ENCODE measurements at regions not wholly inside any gene's neighbourhood (a gene's known extent, or its start where the extent isn't known, plus 50 kb on each side); places are given as distances from the start of the nearest gene placed in this dataset.

DNA sequence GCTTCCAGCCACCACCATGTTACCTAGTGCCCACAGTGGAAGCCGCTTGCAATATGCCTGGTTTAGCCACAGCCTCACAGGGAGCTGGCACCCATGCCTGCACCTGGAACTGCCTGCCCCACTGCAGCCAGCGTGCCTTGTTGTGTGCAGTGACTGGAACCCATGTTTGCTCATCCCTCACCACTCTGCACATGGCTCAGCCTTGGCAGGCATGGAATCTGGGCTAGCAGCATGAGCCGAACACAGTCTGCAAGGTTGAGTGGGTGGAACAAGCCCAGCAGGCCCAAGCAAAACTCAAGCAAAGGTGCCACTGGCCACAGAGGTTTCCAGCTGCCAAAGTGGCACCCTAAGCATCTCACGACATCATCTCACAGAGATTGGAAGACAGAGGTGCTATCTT lies 269.5 kb downstream of the PCDH20 start:
- Histone ChIP-seq H2BK15ac (ENCODE audit: low read length) (no peak overlapping the region), H3K23me2 (ENCODE audit: low read depth, low read length) (no peaks in the 10 kb centered on the region), H3K79me1 (ENCODE audit: low read depth, low read length) (no peaks in the 10 kb centered on the region), H3K27ac (ENCODE audit: low read depth, low read length) (no peak overlapping the region), H4K5ac (ENCODE audit: insufficient read length, low read depth, low read length) (no peak overlapping the region), H3K56ac (replicated peaks; ENCODE audit: insufficient read length, low read depth, low read length) (no peak overlapping the region), H3K36me3 (ENCODE audit: control insufficient read depth in 2 of 4, insufficient read depth in 4 of 4, low read length in 3 of 4) (no peaks in the 10 kb centered on the region), H3K9me3 (ENCODE audit: insufficient read depth in 2 of 2, low read depth in 1 of 2, low read length in 1 of 2) (no peaks in the 10 kb centered on the region; a peak in 1 of 4 replicates), H4K91ac (replicated peaks; ENCODE audit: insufficient read length, low read length) (no peak overlapping the region), H4K8ac (ENCODE audit: extremely low read depth, insufficient read depth, low read length) (no peak overlapping the region), H2BK20ac (ENCODE audit: low read length) (no peak overlapping the region), H3K79me2 (ENCODE audit: control insufficient read depth in 1 of 2, insufficient read depth in 2 of 2, low read length in 2 of 2) (no peaks in the 10 kb centered on the region), H3K4me2 (ENCODE audit: insufficient read depth in 1 of 2, low read depth in 2 of 2, low read length in 2 of 2) (no peak overlapping the region), H2AK5ac (ENCODE audit: low read depth, low read length) (no peak overlapping the region), H3K27me3 (replicated peaks in 1 of 4; ENCODE audit: control insufficient read depth in 3 of 4, extremely low read depth in 1 of 4, insufficient read depth in 3 of 4, low read length in 3 of 4) (no peaks in the 10 kb centered on the region), H2BK120ac (replicated peaks; ENCODE audit: low read depth, low read length) (no peak overlapping the region), H3K14ac (ENCODE audit: insufficient read length) (no peak overlapping the region), H3K9ac (replicated peaks in 1 of 4; ENCODE audit: extremely low read depth in 1 of 4, low read depth in 3 of 4, low read length in 3 of 4) (no peak overlapping the region), H3K18ac (ENCODE audit: extremely low read depth, low read length) (no peak overlapping the region), H2BK5ac (ENCODE audit: low read depth, low read length) (no peak overlapping the region; the same call in 1 of the 2 replicates), H2AFZ (ENCODE audit: low read length) (no peak overlapping the region), H3K4ac (replicated peaks; ENCODE audit: insufficient read length, low read depth, low read length) (no peak overlapping the region), H2BK12ac (ENCODE audit: low read depth, low read length) (no peak overlapping the region), H4K20me1 (replicated peaks in 1 of 2; ENCODE audit: control insufficient read depth in 1 of 2, insufficient read depth in 2 of 2, low read length in 2 of 2) (no peaks in the 10 kb centered on the region), H3K4me1 (replicated peaks in 1 of 4; ENCODE audit: control insufficient read depth in 3 of 4, insufficient read depth in 4 of 4, low read length in 3 of 4) (peaks cover 0 to 2% (median 0%) of the 10 kb centered on the region in 4 experiments; a peak in 1 of 7 replicates), H3K4me3 (ENCODE audit: extremely low read depth in 1 of 4, insufficient read depth in 2 of 4, low read depth in 3 of 4, low read length in 4 of 4) (no peak overlapping the region), H3K23ac (ENCODE audit: insufficient read length) (no peak overlapping the region)
- TF ChIP-seq CEBPB (IDR thresholded peaks at IDR 0.05; ENCODE audit: low read depth, low read length), result no peak
- TF ChIP-seq MAFK (IDR thresholded peaks at IDR 0.05; ENCODE audit: low read depth, low read length), result no peak
- no peak for TF ChIP-seq CHD1 (IDR thresholded peaks at IDR 0.05; ENCODE audit: low read depth, low read length)
- TF ChIP-seq TBP (IDR thresholded peaks at IDR 0.05; ENCODE audit: low read depth, low read length), result no peak
- no peak for TF ChIP-seq SP1 (IDR thresholded peaks at IDR 0.05; ENCODE audit: low read depth, low read length)
- DNase-seq (ENCODE audit: low read depth in 1 of 2, low spot score in 2 of 2) (no peak), FAIRE-seq (no peak)
- POLR2A ChIA-PET (ENCODE audit: partially characterized antibody), result no interaction called here
- CTCF ChIA-PET (ENCODE audit: partially characterized antibody), result interaction anchor here (1.1 to 1.9 kb wide), 3 partner anchors 15 to 109 kb away, joined by 3 to 6 read pairs (median 5); no protein-coding TSS in a partner anchor
- WGBS, 2 experiments (ENCODE audit: extremely low coverage in 1 of 2, insufficient coverage in 1 of 2, insufficient read length in 1 of 2, insufficient replicate concordance in 2 of 2, low coverage in 1 of 2, low lambda C conversion rate in 2 of 2, missing lambda C conversion rate in 1 of 2), result 100% methylated on average over 4 of the region's 4 CpGs; no CpG with 5 or more reads in 1 of the 2 experiments
